ENCODE measurements at regions not wholly inside any gene's neighbourhood (a gene's known extent, or its start where the extent isn't known, plus 50 kb on each side); places are given as distances from the start of the nearest gene placed in this dataset.
A peak's percentile ranks its signal among the peaks of the same experiment; 100 is the strongest.

GRCh38 chr21:23008601-23009202 lies 2010.5 kb downstream of the NCAM2 start:
- TF ChIP-seq CTCF (IDR thresholded peaks at IDR 0.05; ENCODE audit: unreplicated experiment in 3 of 3), result no peak
- Mint-ChIP-seq H3K36me3 (ENCODE audit: low read depth) (no peaks in the 10 kb centered on the region), H3K9me3 (no peaks in the 10 kb centered on the region), H3K27ac (no peak overlapping the region), H3K4me1 (no peaks in the 10 kb centered on the region), H3K27me3 (ENCODE audit: low read depth) (no peaks in the 10 kb centered on the region), H3K4me3 (no peak overlapping the region)

GRCh38 chr21:23009360-23009759 lies 2011.2 kb downstream of the NCAM2 start:
- TF ChIP-seq CTCF (IDR thresholded peaks at IDR 0.05; ENCODE audit: unreplicated experiment in 3 of 3), result no peak
- Mint-ChIP-seq H3K27ac (no peak overlapping the region), H3K4me1 (no peaks in the 10 kb centered on the region), H3K27me3 (ENCODE audit: low read depth) (no peaks in the 10 kb centered on the region), H3K36me3 (ENCODE audit: low read depth) (no peaks in the 10 kb centered on the region), H3K4me3 (no peak overlapping the region), H3K9me3 (no peaks in the 10 kb centered on the region)

- no peaks in the 10 kb centered on the region for H3K27me3 Mint-ChIP-seq (ENCODE audit: low read depth)
- H3K36me3 Mint-ChIP-seq (ENCODE audit: low read depth), result no peaks in the 10 kb centered on the region
- no peaks in the 10 kb centered on the region for H3K9me3 Mint-ChIP-seq
- no peak overlapping the region for H3K27ac Mint-ChIP-seq
- no peak overlapping the region for H3K4me3 Mint-ChIP-seq
- no peaks in the 10 kb centered on the region for H3K4me1 Mint-ChIP-seq
- TF ChIP-seq CTCF (IDR thresholded peaks at IDR 0.05; ENCODE audit: unreplicated experiment in 3 of 3), result no peak
Measured at GRCh38 chr21:23014021-23014420, 2015.8 kb downstream of the NCAM2 start.

GRCh38 chr21:23016617-23017016 lies 2018.4 kb downstream of the NCAM2 start:
- H3K27me3 Mint-ChIP-seq (ENCODE audit: low read depth), result no peaks in the 10 kb centered on the region
- H3K4me1 Mint-ChIP-seq, result no peaks in the 10 kb centered on the region
- H3K4me3 Mint-ChIP-seq, result no peak overlapping the region
- no peak overlapping the region for H3K27ac Mint-ChIP-seq
- TF ChIP-seq CTCF (IDR thresholded peaks at IDR 0.05; ENCODE audit: unreplicated experiment in 3 of 3), result peak in 2 of 3 experiments; percentile 30 to 44
- H3K9me3 Mint-ChIP-seq, result no peaks in the 10 kb centered on the region
- no peaks in the 10 kb centered on the region for H3K36me3 Mint-ChIP-seq (ENCODE audit: low read depth)

GRCh38 chr21:23017989-23018388 lies 2019.8 kb downstream of the NCAM2 start:
- H3K27me3 Mint-ChIP-seq (ENCODE audit: low read depth), result no peaks in the 10 kb centered on the region
- no peak overlapping the region for H3K4me3 Mint-ChIP-seq
- no peaks in the 10 kb centered on the region for H3K9me3 Mint-ChIP-seq
- no peak for TF ChIP-seq CTCF (IDR thresholded peaks at IDR 0.05; ENCODE audit: unreplicated experiment in 3 of 3)
- H3K27ac Mint-ChIP-seq, result no peak overlapping the region
- H3K4me1 Mint-ChIP-seq, result no peaks in the 10 kb centered on the region
- no peaks in the 10 kb centered on the region for H3K36me3 Mint-ChIP-seq (ENCODE audit: low read depth)

GRCh38 chr21:23020969-23021368 lies 2022.8 kb downstream of the NCAM2 start:
- no peak for TF ChIP-seq CTCF (IDR thresholded peaks at IDR 0.05; ENCODE audit: unreplicated experiment in 3 of 3)
- Mint-ChIP-seq H3K27ac (no peak overlapping the region), H3K9me3 (no peaks in the 10 kb centered on the region), H3K4me1 (no peaks in the 10 kb centered on the region), H3K4me3 (no peak overlapping the region), H3K36me3 (ENCODE audit: low read depth) (no peaks in the 10 kb centered on the region), H3K27me3 (ENCODE audit: low read depth) (no peaks in the 10 kb centered on the region)
